ENCODE measurements at regions not wholly inside any gene's neighbourhood (a gene's known extent, or its start where the extent isn't known, plus 50 kb on each side); places are given as distances from the start of the nearest gene placed in this dataset.

GRCh38 chr10:128908099-128908498 is 558.9 kb upstream of the MGMT start:
- Histone ChIP-seq H3K27me3 (ENCODE audit: insufficient read depth, low read length) (peaks cover 6% of the 10 kb centered on the region; the same call in 1 of the 2 replicates), H3K9me2 (ENCODE audit: insufficient read depth) (no peaks in the 10 kb centered on the region), H3K9me3 (ENCODE audit: control insufficient read depth in 1 of 2, insufficient read depth in 1 of 2, low read depth in 1 of 2, low read length in 2 of 2) (no peaks in the 10 kb centered on the region), H3K27ac (ENCODE audit: low read depth, low read length) (no peak overlapping the region), H4K20me1 (ENCODE audit: insufficient read depth) (no peaks in the 10 kb centered on the region), H3K9ac (ENCODE audit: low read length) (no peak overlapping the region), H3K4me2 (ENCODE audit: low read length) (no peak overlapping the region), H3K4me3 (replicated peaks in 1 of 2; ENCODE audit: low read depth in 1 of 2, low read length in 2 of 2) (no peak overlapping the region), H3K36me3 (ENCODE audit: control insufficient read depth in 1 of 2, insufficient read depth in 2 of 2, low read length in 2 of 2) (no peaks in the 10 kb centered on the region), H2AFZ (ENCODE audit: low read depth, low read length, poor library complexity, severe bottlenecking) (no peak overlapping the region), H3K4me1 (ENCODE audit: control insufficient read depth in 1 of 2, insufficient read depth in 2 of 2, low read length in 2 of 2) (no peaks in the 10 kb centered on the region), H3K79me2 (ENCODE audit: insufficient read depth, low read length) (no peaks in the 10 kb centered on the region)
- DNase-seq (ENCODE audit: low read depth, low spot score) (no peak), ATAC-seq (no peak)
- ChIA-PET POLR2A (no interaction called here), CTCF (no interaction called here), RAD21 (ENCODE audit: low non-redundant PET in 1 of 2, low total read pairs in 2 of 2, uncharacterized antibody in 2 of 2, unreplicated experiment in 2 of 2) (no interaction called here)
- no TSS peak for BruUV-seq (replicated peaks)
- intact Hi-C loops (cut with micrococcal nuclease), result no loop called here
- TF ChIP-seq POLR2A (IDR thresholded peaks at IDR 0.05; ENCODE audit: borderline replicate concordance, extremely low read depth, insufficient read depth, insufficient read length) (no peak), YY1 (IDR thresholded peaks at IDR 0.05; ENCODE audit: extremely low read depth, insufficient replicate concordance, low read depth, low read length) (no peak), ZNF274 (IDR thresholded peaks at IDR 0.05; ENCODE audit: low read depth, low read length) (no peak), JUND (IDR thresholded peaks at IDR 0.05) (no peak), SIN3A (IDR thresholded peaks at IDR 0.05; ENCODE audit: low read depth) (no peak), CBX3 (IDR thresholded peaks at IDR 0.05; ENCODE audit: low read depth) (no peak), SRF (IDR thresholded peaks at IDR 0.05; ENCODE audit: low read depth) (no peak), FOSL1 (IDR thresholded peaks at IDR 0.05; ENCODE audit: low read depth) (no peak), EGR1 (IDR thresholded peaks at IDR 0.05; ENCODE audit: low read depth) (no peak), ELF1 (IDR thresholded peaks at IDR 0.05; ENCODE audit: borderline replicate concordance, low read depth) (no peak), EZH2phosphoT487 (IDR thresholded peaks at IDR 0.05; ENCODE audit: borderline replicate concordance) (no peak), EZH2 (IDR thresholded peaks at IDR 0.05) (no peak), ZFX (IDR thresholded peaks at IDR 0.05) (no peak)
- TF ChIP-seq, protein P1, sequence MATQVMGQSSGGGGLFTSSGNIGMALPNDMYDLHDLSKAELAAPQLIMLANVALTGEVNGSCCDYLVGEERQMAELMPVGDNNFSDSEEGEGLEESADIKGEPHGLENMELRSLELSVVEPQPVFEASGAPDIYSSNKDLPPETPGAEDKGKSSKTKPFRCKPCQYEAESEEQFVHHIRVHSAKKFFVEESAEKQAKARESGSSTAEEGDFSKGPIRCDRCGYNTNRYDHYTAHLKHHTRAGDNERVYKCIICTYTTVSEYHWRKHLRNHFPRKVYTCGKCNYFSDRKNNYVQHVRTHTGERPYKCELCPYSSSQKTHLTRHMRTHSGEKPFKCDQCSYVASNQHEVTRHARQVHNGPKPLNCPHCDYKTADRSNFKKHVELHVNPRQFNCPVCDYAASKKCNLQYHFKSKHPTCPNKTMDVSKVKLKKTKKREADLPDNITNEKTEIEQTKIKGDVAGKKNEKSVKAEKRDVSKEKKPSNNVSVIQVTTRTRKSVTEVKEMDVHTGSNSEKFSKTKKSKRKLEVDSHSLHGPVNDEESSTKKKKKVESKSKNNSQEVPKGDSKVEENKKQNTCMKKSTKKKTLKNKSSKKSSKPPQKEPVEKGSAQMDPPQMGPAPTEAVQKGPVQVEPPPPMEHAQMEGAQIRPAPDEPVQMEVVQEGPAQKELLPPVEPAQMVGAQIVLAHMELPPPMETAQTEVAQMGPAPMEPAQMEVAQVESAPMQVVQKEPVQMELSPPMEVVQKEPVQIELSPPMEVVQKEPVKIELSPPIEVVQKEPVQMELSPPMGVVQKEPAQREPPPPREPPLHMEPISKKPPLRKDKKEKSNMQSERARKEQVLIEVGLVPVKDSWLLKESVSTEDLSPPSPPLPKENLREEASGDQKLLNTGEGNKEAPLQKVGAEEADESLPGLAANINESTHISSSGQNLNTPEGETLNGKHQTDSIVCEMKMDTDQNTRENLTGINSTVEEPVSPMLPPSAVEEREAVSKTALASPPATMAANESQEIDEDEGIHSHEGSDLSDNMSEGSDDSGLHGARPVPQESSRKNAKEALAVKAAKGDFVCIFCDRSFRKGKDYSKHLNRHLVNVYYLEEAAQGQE (IDR thresholded peaks at IDR 0.05; ENCODE audit: low read depth), result no peak
- TF ChIP-seq, protein P2, sequence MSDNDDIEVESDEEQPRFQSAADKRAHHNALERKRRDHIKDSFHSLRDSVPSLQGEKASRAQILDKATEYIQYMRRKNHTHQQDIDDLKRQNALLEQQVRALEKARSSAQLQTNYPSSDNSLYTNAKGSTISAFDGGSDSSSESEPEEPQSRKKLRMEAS (IDR thresholded peaks at IDR 0.05), result no peak
